Lower lobe of right lung (tissue), 2 donors: ENCODE measurements at regions not wholly inside any gene's neighbourhood (a gene's known extent, or its start where the extent isn't known, plus 50 kb on each side); places are given as distances from the start of the nearest gene placed in this dataset.

Experiments
- ATAC-seq, 2 donors: fragments of 200-7000 bp; cut with Tn5 transposase; one replicate each; pipeline ENCODE4 v1.9.1; 2020 to 2022; ENCODE audit warnings: mild to moderate bottlenecking in 2 of 2, moderate library complexity in 2 of 2
- DNase-seq: peaks from one replicate; pipeline ENCODE4 v3.0.0-alpha.2; 2020
- H3K27ac ChIP-seq: fragments of 200-600 bp; one replicate; pipeline ENCODE4 v1.8.0; 2022
- H3K27me3 ChIP-seq: fragments of 200-600 bp; one replicate; pipeline ENCODE4 v1.8.0; 2022; ENCODE audit warnings: low read depth
- H3K36me3 ChIP-seq: fragments of 200-600 bp; one replicate; pipeline ENCODE4 v1.8.0; 2022; ENCODE audit warnings: mild to moderate bottlenecking
- H3K4me1 ChIP-seq: fragments of 200-600 bp; one replicate; pipeline ENCODE4 v1.8.0; 2022
- H3K4me3 ChIP-seq: fragments of 200-600 bp; one replicate; pipeline ENCODE4 v1.8.0; 2022; ENCODE audit warnings: mild to moderate bottlenecking
- H3K9me3 ChIP-seq: fragments of 200-600 bp; one replicate; pipeline ENCODE4 v1.8.0; 2022
- CTCF ChIP-seq: fragments of 200-600 bp; IDR thresholded peaks from one replicate; pipeline ENCODE4 v1.8.0; 2022; ENCODE audit warnings: antibody characterized with exemption, mild to moderate bottlenecking
- intact Hi-C: fragments of 100-400 bp; cut with DNase I; formaldehyde crosslinking; loops from one replicate; pipeline ENCODE4 v1.11.0; 2022
- donor health status: DM: no; HTN: yes; CAD: no; lungs with severe emphysema.

DNA sequence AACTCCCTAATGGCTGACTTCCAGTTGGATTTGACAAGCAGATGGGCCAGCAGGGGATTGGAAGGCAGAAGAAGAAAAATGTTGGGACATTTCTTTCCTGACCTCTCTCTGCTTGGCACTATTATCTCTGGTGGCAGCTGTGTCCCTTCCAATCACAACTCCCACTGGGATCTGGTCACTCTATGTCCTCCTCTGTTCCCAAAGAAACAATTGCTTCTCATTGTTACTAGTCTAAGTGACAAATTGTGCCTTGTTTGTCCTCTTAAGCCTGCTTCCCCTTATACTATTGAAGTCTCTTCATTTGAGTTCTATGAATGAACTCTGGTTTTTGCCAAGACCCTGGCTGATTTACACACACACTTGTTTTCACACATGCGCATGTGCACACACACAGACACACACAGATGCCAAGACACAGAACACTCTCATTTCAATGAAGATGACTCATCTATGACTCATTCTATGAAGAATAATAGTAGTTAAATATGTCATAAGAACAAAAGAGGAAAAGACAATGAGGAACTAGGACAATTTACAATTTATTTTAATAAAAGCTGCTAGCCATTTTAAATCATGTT is 83.0 kb upstream of the FAR2 start:
- intact Hi-C loops: no loop called here
- no peaks in the 10 kb centered on the region for H3K27me3 ChIP-seq
- H3K4me3 ChIP-seq: no peak overlapping the region
- no peaks in the 10 kb centered on the region for H3K4me1 ChIP-seq
- TF ChIP-seq CTCF: no peak
- no peaks in the 10 kb centered on the region for H3K9me3 ChIP-seq
- DNase-seq (no peak), ATAC-seq (peak; percentile 33 to 60)
- H3K36me3 ChIP-seq: no peaks in the 10 kb centered on the region
- H3K27ac ChIP-seq: no peak overlapping the region

DNA sequence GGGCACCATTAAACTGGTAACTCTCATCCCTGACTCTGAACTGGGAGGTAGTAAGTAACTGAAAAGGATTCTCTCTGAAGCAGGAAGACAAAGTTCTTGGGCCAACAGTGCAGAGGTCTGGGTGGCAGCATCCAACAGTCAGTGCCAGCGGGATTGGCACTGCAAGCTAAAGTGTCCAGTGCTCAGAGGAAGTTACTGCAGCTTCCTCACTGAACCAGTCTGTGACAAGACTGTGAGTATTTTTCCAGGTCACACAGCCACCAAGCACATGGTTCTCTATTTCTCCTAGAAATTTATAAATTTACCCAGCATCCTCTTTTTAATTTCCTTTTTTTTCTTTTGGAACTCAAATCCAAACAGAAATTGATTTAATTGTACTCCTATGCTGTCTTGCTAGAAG is 81.6 kb upstream of the FAR2 start:
- intact Hi-C loops: no loop called here
- peak; percentile 49 for DNase-seq
- Histone ChIP-seq H3K27ac (no peak overlapping the region), H3K36me3 (no peaks in the 10 kb centered on the region), H3K4me1 (no peaks in the 10 kb centered on the region), H3K27me3 (no peaks in the 10 kb centered on the region), H3K9me3 (no peaks in the 10 kb centered on the region), H3K4me3 (no peak overlapping the region)
- no peak for TF ChIP-seq CTCF
- ATAC-seq: peak; percentile 68 to 79

DNA sequence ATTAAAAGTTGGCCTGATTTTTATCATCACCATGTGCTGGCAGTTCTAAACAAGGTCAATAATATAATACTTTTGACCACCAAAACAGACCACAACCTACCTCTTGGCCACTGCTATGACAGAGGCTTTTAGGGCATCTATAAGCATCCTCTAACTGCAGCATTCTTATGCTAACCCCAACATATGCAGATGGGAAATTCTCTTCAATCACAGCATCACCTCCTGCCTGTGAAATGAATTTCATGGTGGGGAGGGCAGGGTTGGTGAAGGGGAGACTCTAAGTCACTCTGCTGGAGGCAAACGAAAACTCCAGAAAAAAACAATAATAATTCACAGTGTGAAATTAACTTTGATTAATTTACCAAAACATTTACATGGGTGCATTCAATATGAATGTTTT is 78.8 kb upstream of the FAR2 start:
- DNase-seq: no peak

DNA sequence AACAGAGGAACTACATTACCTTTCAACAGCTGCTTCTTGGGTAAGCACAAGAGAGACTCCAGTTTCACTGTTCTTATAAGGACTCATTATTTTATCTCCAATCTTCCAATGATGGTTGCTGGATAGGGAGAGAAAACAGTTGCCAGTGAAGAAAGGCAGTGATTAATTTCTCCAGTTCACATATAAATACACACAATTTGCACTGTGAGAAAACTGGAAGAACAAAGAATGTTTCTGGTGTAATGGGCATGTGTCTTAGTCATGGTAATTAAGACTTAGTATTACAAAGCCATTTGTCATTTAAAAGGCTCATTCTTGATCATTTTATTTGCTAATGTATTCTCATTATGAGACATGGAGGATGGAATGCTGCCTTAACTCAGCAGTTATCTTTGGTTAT is 78.0 kb upstream of the FAR2 start:
- no peaks in the 10 kb centered on the region for H3K4me1 ChIP-seq
- H3K27ac ChIP-seq: no peak overlapping the region
- no peak for TF ChIP-seq CTCF
- intact Hi-C loops: no loop called here
- ATAC-seq (no peak), DNase-seq (no peak)
- H3K4me3 ChIP-seq: no peak overlapping the region
- H3K9me3 ChIP-seq: no peaks in the 10 kb centered on the region
- no peaks in the 10 kb centered on the region for H3K27me3 ChIP-seq
- no peaks in the 10 kb centered on the region for H3K36me3 ChIP-seq

More for the DNA sequence above, 78.8 kb upstream of the FAR2 start:
- Histone ChIP-seq H3K9me3 (no peaks in the 10 kb centered on the region), H3K27me3 (no peaks in the 10 kb centered on the region), H3K4me1 (no peaks in the 10 kb centered on the region), H3K27ac (no peak overlapping the region), H3K4me3 (no peak overlapping the region), H3K36me3 (no peaks in the 10 kb centered on the region)
- no peak for TF ChIP-seq CTCF
- no peak for ATAC-seq
- intact Hi-C loops: no loop called here

- DNase-seq: no peak
- no peak for TF ChIP-seq CTCF
- Histone ChIP-seq H3K4me1 (no peaks in the 10 kb centered on the region), H3K27ac (no peak overlapping the region), H3K36me3 (no peaks in the 10 kb centered on the region), H3K9me3 (no peaks in the 10 kb centered on the region), H3K27me3 (no peaks in the 10 kb centered on the region), H3K4me3 (no peak overlapping the region)
- no peak for ATAC-seq
- intact Hi-C loops: no loop called here
These were observed 76.4 kb upstream of the FAR2 start for GRCh38 chr12:29072631-29073030.
